Lower leg skin (tissue), 4 donors: ENCODE measurements at regions not wholly inside any gene's neighbourhood (a gene's known extent, or its start where the extent isn't known, plus 50 kb on each side); places are given as distances from the start of the nearest gene placed in this dataset.

Experiments used
- DNase-seq, 2 donors: peaks; one replicate each; pipeline ENCODE4 v3.0.0-alpha.2; 2019; ENCODE audit warnings: low spot score in 2 of 2
- H3K4me3 ChIP-seq: fragments of 200-600 bp; sonication (generic); 2 replicates; pipeline ENCODE4 v1.5.1; 2017; ENCODE audit warnings: mild to moderate bottlenecking, low read depth; ENCODE audit not compliant: poor library complexity, severe bottlenecking
- CTCF ChIP-seq, 3 donors: fragments of 450-650 bp; IDR thresholded peaks; one replicate each; pipeline ENCODE4 v1.5.1; 2016; ENCODE audit warnings: antibody characterized with exemption in 3 of 3, mild to moderate bottlenecking in 3 of 3, moderate library complexity in 2 of 3
- POLR2A ChIP-seq, 2 donors: fragments of 450-650 bp; IDR thresholded peaks; one replicate each; pipeline ENCODE4 v1.6.1; 2016 to 2017; ENCODE audit warnings: antibody characterized with exemption in 2 of 2, mild to moderate bottlenecking in 1 of 2, moderate library complexity in 1 of 2
- WGBS, 2 donors: methylation state at CpG; one replicate each; pipeline ENCODE4 v1.1.5; 2018; 5-methylcytosine and 5-hydroxymethylcytosine counted together
- intact Hi-C: fragments of 100-400 bp; cut with DNase I; formaldehyde crosslinking; loops from one replicate; pipeline ENCODE4 v1.15.0; 2023; ENCODE audit warnings: low total_unique reads

DNA sequence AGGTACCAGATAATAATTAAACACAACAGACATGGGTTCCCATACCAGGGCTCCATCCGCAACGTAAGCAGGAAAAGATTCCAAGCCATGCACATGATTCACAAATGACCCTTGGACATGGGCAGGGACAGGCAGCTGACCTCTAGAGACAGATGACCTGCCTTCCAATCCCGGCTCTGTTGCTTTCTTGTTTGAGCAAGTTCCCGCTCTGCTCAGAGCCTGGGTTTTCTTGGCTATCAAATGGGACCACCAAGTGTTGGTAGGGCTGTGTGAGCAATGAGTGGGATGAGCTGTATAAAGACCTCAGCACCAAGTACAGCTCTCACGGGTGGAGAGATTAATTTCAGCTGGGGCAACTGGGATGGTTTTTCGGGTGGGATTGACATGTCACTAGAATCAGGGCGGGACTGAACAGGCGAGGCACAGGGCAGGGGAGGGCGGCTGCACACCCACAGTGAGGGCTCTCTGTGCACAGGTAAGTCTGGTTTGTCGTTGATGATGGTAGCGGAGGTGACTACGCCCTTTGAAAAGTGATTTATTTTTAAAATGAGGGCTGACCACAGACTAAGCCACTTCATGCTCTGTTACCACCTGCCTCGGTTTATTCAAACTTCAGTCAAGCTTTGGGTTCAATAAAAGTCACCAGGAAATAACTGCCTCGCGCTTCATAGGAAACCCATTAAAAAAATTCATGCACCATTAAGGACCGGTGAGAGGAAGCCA is 57.5 kb upstream of the IFFO2 start:
- WGBS, 2 donors, result 80 to 84% methylated on average over 16 of the region's 16 CpGs
- no peak for TF ChIP-seq CTCF (IDR thresholded peaks at IDR 0.05)
- no peak for TF ChIP-seq POLR2A (IDR thresholded peaks at IDR 0.05)
- intact Hi-C loops, result no loop called here
- peak in 1 of 2 donors; percentile 77 for DNase-seq
- no peak overlapping the region for H3K4me3 ChIP-seq

GRCh38 chr1:19011845-19012231 is 55.4 kb upstream of the IFFO2 start:
- WGBS, 2 donors, result 61 to 80% methylated on average over 6 of the region's 6 CpGs
- intact Hi-C loops, result no loop called here
- no peak for TF ChIP-seq POLR2A (IDR thresholded peaks at IDR 0.05)
- no peak for TF ChIP-seq CTCF (IDR thresholded peaks at IDR 0.05)
- peak in 1 of 2 donors; percentile 48 for DNase-seq
- H3K4me3 ChIP-seq, result no peak overlapping the region

DNA sequence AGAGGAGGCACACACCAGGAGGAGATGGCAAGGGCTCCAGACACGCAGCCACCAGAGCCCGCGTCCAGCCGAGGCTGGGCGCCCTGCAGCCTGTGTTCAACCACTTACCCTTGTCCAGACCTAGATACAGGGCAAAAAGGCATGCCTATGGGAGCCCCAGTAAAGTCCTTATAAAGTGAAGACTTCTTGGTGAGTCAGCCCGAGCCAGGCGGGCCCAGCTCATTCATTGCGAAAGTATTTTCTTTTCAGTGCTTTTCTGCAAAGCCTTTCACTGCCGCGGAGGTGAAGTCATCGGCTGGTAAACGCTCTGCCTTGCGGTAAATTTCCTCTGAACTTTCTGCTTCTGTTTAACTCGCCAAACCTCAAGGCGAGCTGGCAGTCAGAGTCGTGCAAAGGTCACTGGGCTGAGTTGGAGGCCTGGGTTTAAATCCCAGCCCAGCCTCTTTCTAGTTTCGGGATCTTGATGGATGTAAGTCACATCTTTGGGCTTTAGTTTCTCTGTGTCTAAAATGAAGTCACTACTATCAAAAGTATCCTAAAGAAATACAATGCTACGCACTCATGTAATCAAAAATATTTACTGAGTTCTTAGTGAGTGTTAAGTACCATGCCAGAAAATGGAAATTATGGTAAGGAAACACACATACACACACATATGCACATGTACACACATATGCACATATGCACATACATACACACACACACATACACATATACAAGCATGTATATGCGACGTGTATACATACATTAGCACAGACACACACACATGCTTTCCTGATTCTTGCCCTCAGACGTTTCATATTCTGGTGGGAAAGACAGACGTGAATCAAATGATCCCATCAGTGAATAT is 54.7 kb upstream of the IFFO2 start:
- TF ChIP-seq POLR2A (IDR thresholded peaks at IDR 0.05), result no peak
- TF ChIP-seq CTCF (IDR thresholded peaks at IDR 0.05), result no peak
- DNase-seq, result peak; percentile 69 to 91
- WGBS, 2 donors, result 27 to 32% methylated on average over 22 of the region's 22 CpGs
- intact Hi-C loops, result no loop called here
- H3K4me3 ChIP-seq, result no peak overlapping the region

DNA sequence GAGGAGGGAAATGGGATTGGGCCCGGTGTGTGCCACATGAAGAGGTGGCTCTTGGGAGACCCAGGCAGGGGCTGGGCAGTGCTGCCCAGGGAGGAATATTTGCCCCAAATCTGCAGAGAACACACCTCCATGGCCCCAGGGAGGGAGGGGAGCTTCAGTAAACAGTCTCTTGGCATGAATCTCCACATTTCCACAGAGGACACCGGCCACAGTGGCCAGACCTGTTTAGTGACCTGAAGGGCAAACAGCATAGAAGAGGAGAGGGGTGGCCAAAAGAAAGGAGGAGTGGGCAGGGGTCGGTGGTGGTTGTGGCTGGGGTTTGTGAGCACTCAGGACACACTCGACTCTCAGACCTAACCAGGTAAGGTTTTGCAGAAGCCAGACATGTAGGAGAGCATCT is 54.0 kb upstream of the IFFO2 start:
- peak in 1 of 2 donors; percentile 78 for DNase-seq

GRCh38 chr1:19009882-19010321 is 53.4 kb upstream of the IFFO2 start:
- TF ChIP-seq CTCF (IDR thresholded peaks at IDR 0.05) (no peak), POLR2A (IDR thresholded peaks at IDR 0.05) (no peak)
- DNase-seq, result peak in 1 of 2 donors; percentile 83
- WGBS, 2 donors, result 86 to 91% methylated on average over 8 of the region's 8 CpGs
- intact Hi-C loops, result no loop called here
- H3K4me3 ChIP-seq, result no peak overlapping the region

More for the DNA sequence above, 54.0 kb upstream of the IFFO2 start:
- WGBS, 2 donors, result 56 to 59% methylated on average over 4 of the region's 4 CpGs
- H3K4me3 ChIP-seq, result no peak overlapping the region
- TF ChIP-seq CTCF (IDR thresholded peaks at IDR 0.05), result no peak
- TF ChIP-seq POLR2A (IDR thresholded peaks at IDR 0.05), result no peak
- intact Hi-C loops, result no loop called here
